ENCODE measurements at regions not wholly inside any gene's neighbourhood (a gene's known extent, or its start where the extent isn't known, plus 50 kb on each side); places are given as distances from the start of the nearest gene placed in this dataset.

- TF ChIP-seq POLR2A (IDR thresholded peaks at IDR 0.05; ENCODE audit: low read length) (no peak), GATA1 (IDR thresholded peaks at IDR 0.05; ENCODE audit: low read depth, low read length) (no peak)
Observed at GRCh38 chr6:84417260-84417659, 189.8 kb upstream of the CEP162 start.

Measured in erythroblast (primary cell).